Activated T-helper 1 cell treated with Interleukin-2 at 50 U/mL for 16 hours (primary cell): ENCODE measurements at regions not wholly inside any gene's neighbourhood (a gene's known extent, or its start where the extent isn't known, plus 50 kb on each side); places are given as distances from the start of the nearest gene placed in this dataset.
"Not testable (repeated sequence)": the region's sequence is repeated elsewhere in the genome, so short reads cannot be mapped to it uniquely, and the experiment has no call there.

Source experiments
- DNase-seq: peaks from one replicate; pipeline ENCODE4 v3.0.0-alpha.2; 2020; ENCODE audit warnings: low read depth

DNA sequence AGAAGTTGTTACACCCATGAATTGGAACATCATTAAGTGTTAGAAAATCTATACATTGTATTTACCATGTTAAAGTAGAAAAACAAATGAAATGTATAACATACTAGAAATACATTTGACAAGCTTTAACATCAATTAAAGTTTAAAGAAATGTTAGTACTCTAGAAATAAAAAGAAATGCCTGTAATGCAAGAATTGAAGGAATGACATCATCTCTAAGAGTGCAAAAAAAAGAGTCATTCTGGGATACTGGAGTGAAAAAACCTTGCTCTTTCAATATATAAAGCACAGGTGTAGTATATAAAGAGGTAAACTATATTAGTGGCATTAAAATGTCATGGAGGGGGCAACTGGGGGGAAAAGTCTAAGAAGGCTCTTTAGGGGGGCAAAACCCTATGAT is 210.8 kb upstream of the PLD5 start:
- no peak for DNase-seq

DNA sequence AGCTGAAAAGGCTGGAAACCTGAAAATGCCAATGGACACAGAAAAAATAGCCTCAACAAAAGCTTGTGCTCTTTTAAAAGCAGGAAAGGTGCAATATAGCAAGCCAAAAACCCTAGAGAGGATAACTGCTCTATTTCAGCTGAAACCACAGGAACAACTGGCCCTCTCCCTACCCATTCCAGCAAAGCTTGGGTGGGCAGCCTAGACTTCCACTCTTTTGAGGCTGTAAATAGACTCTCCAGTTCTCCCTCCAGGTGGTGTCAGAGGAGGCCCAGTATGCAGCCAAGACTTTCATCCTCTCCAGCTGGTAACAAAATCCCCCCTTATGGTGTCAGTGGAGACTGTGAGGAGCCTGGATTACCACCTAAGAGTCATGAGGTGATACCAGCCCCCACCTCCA is 206.9 kb upstream of the PLD5 start:
- DNase-seq, result no peak

DNA sequence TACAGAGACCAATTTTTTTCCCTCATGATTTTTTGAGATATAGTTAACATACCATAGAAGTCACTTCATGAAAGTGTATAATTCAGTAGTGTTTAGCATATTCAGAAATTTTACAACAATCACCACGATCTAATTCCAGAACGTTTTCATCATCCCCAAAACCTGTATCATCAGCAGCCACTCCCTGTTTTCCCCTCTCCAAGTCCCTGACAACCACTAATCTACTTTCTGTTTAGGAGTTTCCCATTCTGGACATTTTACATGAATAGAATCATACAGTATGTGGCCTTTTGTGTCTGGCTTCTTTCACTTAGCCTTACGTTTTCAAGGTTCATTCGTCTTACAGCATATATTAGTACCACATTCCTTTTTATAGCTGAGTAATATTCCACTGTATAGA is 204.2 kb upstream of the PLD5 start:
- DNase-seq, result no peak

DNA sequence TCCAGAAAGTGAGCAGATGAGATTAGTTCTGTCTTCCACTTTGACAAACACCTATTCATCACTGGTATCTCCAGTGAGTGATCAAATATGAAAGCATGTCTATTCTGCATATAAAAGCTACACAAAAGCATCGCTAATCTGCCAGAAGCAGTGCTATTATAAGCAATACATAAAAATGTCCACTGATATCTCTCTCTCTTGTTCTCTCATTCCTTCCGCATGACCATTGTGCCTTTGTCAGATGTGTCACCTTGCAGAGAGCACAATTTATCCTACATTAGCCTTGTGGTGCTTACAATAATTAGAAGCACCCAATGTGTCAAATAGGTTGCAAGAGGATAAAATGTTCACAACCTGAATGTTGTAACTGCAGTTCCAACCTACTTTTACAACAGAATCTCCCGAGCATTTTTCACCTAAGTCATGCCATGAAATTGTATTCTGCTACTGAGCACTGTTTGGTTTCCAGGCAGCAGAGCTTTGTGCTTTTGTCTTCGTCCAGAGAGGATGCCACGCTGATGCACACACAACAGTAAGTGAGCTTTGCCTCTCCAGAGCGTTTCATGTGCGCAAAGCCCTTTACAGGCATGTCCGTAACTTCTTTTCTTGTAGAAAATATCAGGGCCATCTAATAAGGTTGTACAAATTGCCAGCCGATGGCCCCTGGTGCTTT is 198.7 kb upstream of the PLD5 start:
- no peak for DNase-seq

DNA sequence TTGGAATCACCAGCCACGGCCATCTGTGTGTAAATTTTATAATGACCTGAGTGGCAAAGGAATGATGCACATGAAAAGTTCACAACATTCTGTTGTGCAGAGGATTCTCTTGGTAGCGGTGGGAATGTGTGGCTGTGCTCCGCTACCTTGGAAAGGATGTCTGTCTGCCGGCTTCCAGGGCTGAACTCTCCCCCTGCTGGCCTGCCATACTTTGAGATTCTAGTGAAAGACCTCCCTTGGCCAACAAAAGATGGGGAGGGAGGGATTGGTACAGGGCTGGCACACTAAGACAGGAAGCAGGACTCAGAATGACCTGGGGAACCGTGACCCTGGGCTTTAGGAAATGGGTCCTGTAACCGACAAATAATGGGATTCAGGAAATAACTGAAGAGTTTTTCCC is 194.5 kb upstream of the PLD5 start:
- no peak for DNase-seq

DNA sequence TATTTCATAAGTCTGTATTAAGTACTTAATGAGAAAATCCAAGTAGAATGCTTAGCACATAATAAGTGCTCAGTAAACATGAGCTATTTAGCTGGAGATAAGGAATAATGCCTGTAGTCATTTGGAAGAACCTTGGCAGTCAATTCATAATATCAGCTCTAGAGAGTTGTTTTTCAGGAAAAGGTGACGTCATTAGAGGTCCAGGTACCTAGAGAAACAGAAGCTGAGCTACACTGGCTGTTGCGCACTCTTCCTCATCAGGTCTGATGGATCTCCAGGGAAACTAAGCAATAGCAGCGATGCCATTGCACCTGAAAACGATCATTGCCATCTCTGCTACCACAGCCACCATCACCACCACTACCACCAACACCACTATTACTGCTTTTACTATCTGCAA is 187.8 kb upstream of the PLD5 start:
- DNase-seq, result no peak

DNA sequence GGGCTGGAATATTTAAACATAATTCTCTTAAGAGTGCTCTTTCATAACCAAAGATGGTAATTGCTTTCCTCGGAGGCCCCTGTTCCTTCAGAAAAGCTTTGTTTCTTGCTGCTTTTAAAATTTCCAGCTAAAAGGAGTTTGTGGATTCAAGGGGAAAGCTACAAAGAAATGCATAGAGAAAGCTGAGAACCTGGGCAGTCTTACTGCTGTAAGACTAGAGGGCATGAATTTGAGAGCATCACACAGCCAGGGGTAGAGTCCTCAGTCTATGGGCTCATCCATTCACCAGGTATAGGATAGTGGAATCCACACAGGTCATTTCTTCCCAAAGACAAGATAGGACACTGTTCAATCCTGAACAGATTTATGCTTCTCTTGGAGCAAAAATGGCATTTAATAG is 186.3 kb upstream of the PLD5 start:
- no peak for DNase-seq

DNA sequence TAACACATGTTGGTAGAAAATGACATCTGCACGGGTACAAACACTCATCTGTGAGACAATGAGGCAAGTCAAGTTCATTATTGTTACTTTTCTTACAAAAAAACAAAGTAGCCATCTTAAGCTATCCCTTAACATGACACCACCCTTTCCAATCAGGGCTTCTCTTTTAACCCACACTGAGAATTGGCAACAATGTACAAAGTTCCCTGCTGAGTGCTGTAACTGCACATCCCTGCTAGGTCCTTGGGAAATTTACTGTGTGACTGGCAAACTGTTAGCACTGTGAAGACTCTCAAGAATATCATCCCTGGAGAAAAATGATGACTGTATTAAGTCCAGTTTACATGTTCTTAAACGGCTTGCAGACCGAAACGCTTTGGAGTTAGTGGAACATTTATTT is 185.8 kb upstream of the PLD5 start:
- no peak for DNase-seq

DNA sequence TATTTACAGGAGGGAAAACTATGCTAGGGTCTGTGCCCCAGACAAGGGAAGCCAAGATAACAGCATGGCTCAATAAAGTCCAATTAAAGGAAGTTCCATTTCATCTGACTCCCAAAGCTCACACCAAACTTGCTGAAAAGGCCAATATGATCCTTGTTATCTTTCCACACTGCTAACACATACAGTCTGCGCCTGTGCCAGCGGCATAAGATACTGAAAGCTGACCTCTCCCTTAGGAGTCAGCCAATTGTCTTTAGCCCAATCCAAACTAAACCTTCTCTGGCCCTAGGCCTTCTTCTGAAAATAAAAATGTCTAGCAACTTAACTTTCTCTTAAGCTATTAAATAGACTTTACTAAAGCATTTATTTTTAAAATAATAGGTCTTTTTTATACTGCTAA is 179.0 kb upstream of the PLD5 start:
- DNase-seq, result no peak

DNA sequence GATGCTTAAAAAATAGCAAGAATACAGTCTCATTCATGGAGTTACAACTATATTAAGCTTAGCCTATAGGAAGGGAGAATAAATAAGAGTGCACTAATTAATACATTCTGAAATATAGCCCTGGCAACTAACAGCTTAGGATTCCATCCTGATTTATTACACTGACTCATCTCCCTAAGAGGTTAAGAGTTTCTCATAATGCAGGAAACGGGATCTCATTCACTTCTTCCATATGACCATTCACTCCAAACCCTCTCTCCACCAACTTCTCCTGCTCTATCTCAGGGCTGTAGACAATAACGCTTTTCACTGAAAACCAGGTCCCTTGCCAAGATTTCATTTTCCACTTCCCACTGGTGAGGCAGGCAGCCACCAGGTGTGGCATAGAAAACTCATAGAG is 168.5 kb upstream of the PLD5 start:
- no peak for DNase-seq

DNA sequence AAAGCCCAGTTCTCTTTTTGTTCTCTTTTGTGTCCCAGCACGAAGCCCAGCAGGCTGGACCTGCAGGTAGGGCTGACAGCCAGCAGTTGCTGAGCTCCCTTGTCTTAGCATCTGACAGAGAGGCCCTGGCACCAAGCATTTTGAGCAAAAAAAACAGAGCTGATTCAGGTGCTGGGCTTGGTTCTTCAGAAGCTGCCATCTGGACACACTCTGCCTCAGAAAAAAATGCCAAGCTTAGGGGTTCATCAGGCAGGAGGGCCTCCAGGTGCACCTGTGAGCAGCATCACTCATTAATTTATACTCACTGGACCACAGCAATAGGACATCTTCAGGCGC is 167.1 kb upstream of the PLD5 start:
- no peak for DNase-seq

DNA sequence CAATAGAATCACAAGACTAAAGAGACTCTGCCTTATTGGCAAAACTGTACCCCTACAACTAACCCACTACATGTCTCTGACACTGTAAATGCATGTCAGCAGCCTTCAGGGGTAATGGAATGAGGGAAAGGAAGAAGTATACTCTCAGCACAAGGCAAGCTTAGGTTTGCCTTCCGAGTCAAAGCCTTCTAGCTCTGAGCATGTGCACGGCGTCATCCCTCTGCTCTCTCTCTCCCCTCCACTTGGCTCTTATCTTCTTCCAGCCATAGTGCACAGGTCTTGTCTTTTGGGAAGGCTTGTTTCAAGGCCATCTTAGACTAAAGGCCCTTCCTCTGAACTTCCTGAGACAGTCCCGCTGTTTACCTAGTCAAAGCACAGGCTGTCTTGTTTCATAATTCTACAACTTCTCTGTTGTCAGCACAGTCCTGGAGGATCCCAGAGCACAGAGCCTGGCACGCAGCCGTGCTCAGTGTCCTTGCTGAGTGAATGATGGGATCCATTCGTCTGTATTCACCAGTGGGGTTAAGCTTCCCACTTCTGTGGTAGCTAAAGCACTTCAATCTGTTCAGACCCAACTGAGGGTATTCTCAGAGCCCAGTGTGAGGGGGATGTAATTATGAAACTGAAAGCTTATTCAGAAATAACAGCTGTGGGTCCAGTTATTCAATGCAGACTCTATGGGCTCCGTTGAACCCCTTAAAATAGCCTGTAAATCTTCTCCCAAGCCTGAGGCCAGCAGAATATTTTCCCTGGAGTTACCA is 166.5 kb upstream of the PLD5 start:
- DNase-seq, result no peak

DNA sequence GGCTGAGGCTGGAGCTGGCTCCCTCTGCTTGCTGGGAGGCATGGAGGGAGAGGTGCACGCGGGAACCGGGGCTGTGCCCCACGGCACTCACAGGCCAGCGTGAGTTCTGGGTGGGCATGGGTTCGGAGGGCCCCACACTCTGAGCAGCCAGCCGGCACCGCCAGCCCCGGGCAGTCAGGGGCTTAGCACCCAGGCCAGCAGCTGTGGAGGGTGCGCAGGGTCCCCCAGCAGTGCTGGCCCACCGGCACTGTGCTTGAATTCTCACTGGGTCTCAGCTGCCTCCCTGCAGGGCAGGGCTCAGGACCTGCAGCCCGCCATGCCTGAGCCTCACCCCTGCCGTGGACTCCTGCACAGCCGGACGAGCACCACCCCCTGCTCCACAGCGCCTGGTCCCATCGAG is 164.9 kb upstream of the PLD5 start:
- DNase-seq, result no peak

DNA sequence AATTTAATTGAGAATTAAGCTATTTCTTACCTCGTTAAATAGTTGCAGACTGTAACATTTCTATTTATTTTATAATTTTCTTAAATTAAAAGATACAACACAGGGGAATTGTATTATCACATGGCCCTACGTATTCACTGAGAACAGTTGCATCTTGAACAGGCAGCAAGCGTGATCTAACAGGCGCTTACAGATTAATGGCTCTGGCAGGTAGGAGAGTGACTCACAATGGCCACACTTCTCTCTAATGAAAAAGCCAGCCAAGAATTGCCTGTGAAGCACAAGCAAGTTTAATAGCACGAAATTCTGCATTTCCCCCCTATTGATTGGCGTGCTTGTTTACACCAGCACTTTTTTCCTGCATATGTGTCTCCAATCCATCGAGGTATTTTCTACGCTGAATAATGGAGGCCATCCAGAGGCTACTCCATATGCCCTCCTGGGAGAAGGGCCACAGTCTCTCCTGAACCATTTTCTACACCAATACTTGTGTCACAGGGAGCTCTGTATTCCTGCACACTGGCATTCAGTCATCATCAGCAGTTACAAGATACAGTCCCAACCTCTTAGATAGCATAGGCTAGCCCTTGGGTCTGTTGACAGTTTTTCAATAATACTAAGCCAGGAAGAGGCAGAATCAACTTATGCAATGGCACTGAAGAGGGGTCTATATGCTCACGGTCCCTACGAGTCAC is 150.6 kb upstream of the PLD5 start:
- no peak for DNase-seq

DNA sequence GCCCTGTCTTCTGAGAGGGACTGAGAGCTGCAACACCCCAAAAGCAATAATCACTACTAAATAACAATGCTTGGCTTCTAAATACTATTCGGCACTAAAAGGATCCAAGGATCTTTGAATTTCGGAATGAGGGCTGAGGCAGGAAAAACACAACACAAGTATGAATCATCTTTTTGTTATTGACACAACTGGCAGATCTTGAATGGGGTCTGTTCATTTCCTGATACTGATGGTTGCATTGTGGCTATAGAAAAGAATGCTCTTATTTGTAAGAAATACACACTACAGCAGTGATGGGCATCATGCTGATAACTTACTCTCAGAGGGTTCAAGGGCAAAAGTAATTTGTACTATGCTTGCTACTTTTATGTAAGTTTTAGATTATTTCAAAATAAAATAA is 149.2 kb upstream of the PLD5 start:
- no peak for DNase-seq

DNA sequence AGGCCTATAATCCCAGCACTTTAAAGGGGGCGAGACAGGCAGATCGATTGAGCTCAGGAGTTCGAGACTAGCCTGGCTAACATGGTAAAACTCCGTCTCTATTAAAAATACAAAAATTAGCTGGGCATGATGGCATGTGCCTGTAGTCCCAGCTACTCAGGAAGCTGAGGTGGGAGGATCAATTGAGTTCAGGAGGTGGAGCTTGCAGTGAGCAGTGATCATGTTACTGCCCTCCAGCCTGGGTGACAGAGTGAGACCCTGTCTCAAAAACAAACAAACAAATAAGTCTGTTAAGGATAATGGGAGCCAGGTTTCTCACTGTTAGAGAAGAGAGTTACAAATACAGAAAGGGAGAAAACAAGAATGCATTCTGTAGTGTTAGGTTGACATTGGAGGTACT is 148.7 kb upstream of the PLD5 start:
- not testable (repeated sequence) for DNase-seq

DNA sequence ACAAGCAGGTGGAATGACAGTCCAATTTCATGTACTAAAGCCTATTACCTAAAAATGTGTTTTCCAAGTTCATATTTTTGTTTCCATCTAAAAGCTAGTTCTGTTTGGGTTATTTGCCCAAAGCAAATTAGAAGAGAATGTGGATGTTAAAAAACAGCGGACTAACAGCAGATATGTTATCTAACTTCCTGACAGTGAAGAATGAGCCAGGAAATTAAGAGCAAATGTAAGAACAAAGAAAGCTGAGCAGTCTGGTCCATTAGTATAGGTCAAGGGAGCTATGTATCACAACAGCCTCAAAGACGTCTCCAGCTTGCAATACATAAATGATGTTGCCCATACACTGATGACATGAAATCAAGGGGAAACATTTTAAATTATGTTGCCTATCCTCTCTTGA is 145.5 kb upstream of the PLD5 start:
- DNase-seq, result no peak

DNA sequence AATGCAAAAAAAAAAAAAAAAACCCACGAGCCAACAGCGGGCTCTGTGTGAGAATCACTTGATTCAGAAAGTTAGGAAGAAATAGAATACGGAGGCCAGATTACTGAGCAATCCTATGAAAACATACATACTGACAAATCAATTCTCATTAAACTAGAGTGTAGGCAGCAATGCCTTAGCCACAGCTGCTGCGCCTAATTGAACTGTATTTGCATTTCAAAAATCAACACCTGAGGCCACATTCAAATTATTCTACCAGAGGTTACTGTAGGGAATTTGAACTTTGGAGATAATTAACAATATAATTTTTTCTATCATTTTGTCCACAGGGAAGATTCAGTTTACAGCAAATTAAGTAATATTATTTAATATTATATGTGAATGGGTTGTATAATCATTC is 138.4 kb upstream of the PLD5 start:
- DNase-seq, result no peak

DNA sequence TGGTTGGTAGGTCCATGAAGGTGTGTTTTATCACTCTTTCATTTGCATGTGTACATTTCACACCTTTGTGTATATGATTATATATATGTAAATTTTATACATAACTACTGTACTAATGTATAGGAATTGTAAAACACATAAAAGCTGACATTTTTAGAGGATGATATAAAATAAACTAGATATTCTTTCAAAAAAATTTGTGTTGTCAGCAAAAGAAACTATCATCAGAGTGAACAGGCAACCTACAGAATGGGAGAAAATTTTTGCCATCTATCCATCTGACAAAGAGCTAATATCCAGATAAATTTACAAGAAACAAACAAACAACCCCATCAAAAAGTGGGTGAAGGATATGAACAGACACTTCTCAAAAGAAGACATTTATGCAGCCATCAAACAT is 129.3 kb upstream of the PLD5 start:
- not testable (repeated sequence) for DNase-seq

DNA sequence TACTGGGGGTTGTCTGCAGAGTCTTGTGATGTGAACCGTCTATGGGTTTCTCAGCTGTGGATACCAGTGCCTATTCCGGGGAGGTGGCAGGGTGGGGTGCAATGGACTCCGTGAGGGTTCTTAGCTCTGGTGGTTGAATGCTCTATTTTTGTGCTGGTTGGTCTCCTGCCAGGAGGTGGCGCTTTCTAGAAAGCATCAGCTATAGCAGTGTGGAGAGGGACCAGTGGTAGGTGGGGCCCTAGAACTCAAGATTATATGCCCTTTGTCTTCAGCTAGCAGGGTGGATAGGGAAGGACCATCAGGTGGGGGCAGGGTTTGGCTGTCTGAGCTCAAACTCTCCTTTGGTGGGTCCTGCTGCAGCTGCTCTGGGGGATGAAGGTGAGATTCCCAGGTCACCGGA is 127.3 kb upstream of the PLD5 start:
- DNase-seq, result no peak

DNA sequence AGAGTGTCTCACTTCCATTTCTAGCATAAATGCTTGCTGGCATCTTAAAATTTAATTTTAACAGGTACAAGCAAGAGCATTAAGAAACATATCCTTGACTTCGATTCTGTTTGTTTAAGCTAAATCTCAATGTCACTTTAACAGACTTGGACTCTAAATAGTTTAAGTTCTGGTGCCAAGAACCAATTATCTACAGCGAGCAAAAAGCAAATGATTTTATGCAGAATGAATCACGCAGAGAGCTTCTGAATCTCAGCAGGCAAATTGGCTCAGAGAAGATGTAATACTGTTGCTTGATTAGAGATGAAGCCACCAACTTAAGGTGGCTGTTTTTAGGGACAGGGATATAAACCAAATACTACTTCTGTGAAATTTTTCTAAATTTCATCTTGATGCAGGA is 117.0 kb upstream of the PLD5 start:
- DNase-seq, result no peak

DNA sequence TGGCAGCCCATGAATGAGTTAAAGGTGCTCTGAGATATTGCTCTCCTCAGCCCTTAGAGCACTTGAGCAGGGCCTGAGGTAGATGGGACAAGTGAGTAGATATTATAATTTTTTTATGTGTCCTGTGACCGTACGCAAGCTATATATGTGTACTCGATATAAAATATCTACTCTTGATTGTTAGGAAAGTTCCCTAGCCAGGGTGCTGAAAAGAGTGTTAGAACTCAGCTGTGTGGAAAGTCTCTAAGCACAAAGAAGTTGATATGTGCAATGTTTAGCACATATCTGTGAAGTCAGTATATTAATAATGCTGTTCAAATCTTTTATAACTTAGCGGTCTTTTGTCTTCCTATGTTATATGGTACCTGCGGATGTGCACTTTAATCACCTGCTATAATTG is 114.6 kb upstream of the PLD5 start:
- DNase-seq, result no peak

DNA sequence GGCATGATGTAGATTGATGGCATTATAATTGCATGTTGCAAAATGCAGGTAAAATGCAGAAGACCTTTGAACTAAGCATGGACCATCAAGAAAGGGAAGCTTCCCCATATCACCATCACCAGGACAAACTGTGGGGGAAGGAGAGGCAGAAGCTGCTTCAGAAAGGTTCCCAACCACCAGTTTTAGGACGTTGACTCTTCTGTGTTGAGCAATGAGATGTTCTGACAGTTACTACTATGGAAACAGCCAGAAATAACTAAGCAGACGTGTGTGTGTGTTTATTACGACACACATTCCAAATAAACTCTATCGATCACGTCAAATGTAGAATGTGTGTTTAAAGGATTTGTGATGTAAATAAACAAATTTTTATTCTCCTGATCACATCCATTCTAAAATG is 110.2 kb upstream of the PLD5 start:
- no peak for DNase-seq

DNA sequence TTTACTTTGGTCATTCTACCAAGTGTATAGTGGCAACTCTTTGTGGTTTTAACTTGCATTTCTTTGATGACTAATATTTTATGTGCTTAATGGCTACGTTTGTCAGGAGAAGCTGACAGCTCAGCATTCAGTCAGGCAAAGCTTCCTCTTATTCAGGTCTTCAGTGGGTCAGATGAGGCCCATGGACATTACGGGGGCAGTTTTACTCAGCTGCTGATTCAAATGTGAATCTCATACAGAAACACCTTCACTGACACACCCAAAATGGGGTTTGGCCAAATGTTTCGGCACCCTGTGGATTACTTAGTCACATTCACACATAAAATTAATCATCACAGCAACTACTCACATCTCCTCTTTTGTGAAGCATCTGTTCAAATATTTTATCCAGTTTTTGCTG is 104.9 kb upstream of the PLD5 start:
- DNase-seq, result no peak
